CD4-positive, alpha-beta T cell treated with Interleukin-21 for 1 hour (primary cell): ENCODE measurements at regions not wholly inside any gene's neighbourhood (a gene's known extent, or its start where the extent isn't known, plus 50 kb on each side); places are given as distances from the start of the nearest gene placed in this dataset.
"Not testable (repeated sequence)": the region's sequence is repeated elsewhere in the genome, so short reads cannot be mapped to it uniquely, and the experiment has no call there.

Experiments
- DNase-seq: peaks from one replicate; pipeline ENCODE4 v3.0.0-alpha.2; 2020

GRCh38 chr13:64087624-64088023 lies 2672.0 kb upstream of the PCDH20 start:
- DNase-seq: no peak

DNA sequence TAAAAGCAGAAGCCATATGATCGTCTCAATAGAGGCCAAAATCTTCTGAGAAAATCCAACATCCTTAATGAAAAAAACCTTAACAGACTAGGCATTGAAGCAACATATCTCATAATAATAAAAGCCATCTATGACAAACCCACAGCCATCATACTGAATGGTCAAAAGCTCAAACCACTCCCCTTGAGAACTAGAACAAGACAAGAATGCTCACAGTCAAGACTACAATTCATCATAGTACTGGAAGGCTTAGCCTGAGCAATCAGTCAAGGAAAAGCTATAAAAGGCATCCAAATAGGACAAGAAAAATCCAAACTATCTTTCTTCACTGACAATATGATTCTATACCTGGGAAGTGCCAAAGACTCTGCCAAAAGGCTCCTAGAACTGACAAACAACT lies 2668.2 kb upstream of the PCDH20 start:
- no peak for DNase-seq

- no peak for DNase-seq
Observed at GRCh38 chr13:64083396-64083795, 2667.7 kb upstream of the PCDH20 start.

DNA sequence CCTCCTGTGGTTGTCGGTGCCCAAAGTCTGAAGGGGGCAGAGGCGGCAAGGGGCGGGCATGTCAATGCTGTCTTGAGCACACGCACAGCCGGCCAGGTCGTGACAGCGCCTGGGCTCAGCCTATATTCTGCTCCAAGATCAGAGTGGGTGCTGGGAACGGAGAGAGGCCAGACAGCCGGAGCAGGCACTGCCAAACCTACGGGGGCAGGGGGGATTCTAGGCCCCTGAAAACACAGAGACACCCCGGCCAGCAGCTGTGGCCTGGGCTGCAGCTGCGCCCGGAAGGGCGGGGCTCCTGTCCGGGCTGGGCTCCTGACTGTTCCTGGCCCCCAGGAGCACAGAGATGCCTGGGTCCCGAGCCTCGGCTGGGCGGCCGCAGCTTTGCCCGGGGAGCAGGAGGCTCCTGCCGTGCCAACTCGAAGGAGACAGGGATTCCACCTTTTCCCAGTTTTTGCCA lies 2662.9 kb upstream of the PCDH20 start:
- DNase-seq: no peak

DNA sequence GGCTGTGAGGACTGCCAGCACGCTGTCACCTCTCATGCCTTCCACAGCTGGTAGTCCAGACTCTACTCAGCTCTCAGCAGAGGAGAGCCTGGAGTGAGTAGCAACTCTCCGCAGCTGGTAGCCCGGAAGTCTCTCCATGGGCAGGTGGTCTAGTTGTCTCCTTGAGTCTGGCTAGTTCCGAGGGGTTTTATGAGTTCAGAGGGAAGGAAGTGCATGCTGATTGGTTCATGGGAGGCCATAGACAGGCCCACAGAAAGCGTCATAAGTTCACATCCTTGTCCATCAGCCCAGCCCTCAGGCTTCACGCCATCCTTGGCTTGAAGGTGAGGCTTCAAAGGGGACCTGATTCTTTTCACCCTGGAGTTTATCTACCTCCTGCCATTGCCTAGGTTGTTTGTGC lies 2662.4 kb upstream of the PCDH20 start:
- DNase-seq: no peak

- DNase-seq: not testable (repeated sequence)
Observed at GRCh38 chr13:64077132-64077835, 2661.6 kb upstream of the PCDH20 start.

- DNase-seq: no peak
Observed at GRCh38 chr13:64075543-64076271, 2660.1 kb upstream of the PCDH20 start.

- DNase-seq: no peak
Observed at GRCh38 chr13:64074971-64075474, 2659.4 kb upstream of the PCDH20 start.

- DNase-seq: no peak
Observed at GRCh38 chr13:64073203-64073602, 2657.6 kb upstream of the PCDH20 start.

GRCh38 chr13:64071352-64071751 lies 2655.7 kb upstream of the PCDH20 start:
- no peak for DNase-seq

DNA sequence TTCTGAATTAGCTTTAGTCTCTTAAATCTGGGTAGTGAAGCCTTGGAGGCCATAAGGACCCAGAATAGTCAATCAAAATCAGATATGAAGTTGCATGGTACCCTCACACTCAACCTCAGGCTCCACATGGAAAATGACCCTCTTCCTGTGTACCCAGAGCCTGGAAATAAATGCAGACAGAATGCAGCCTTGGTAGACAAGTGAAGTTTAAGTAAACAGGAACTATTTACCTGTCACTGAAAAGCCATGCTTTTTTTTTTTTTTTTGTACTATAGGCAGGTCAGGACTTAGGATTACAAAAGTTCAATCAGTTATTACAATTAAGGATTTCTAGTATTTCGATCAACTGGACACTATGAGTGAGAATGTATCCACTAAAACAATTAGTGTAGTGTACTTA lies 2654.2 kb upstream of the PCDH20 start:
- no peak for DNase-seq

- DNase-seq: no peak
Observed at GRCh38 chr13:64066711-64067110, 2651.1 kb upstream of the PCDH20 start.

GRCh38 chr13:64061649-64062048 lies 2646.0 kb upstream of the PCDH20 start:
- DNase-seq: no peak

DNA sequence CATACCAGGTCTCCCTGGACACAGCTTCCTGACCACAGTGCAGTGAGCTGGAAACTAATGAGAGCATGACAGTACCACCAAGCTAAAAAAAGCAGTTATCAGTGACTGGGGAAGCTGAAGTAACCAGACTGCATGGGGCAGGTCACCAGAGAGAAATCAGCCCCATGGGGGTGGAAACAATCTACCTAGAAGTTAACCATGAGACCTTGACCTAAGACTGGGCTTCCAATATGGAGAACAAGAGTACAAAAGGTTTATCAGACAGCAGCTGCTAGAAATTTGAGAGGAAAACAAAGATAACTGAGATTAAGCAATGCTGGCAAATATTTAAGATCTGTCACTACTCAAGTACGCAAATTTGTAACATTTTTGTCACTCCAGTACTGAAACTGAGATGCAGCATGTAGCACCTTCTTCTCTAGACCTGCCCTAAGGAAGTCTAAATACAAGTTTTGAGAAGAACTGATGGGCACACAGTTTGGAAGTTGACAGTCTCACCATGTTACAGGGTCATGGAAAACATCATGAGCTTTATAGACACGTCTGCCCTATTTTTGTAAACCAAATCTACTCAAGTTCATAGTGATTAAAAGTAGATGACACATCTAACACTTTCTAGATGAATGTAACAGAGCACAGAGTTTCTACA lies 2641.8 kb upstream of the PCDH20 start:
- no peak for DNase-seq

- no peak for DNase-seq
Observed at GRCh38 chr13:64054321-64054720, 2638.7 kb upstream of the PCDH20 start.

DNA sequence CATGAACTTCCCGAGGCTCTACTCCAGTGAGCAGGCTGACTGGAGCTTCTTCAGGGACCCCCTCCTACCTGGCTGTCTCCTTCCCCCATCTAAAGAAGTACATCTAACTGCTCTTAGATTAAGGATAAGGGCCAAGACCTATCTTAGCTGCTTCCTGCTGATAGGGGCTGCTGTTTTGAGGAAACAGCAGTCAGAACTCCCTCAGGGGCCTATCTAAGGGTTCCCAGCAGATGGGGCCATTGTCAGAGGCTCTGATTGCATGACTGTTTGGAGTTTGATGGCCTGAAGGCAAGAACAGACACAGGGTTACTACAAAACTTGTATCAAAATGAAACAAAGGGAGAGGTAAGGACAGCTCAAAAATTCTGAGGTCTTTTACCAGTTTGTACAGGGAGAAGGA lies 2636.9 kb upstream of the PCDH20 start:
- DNase-seq: no peak

GRCh38 chr13:64051278-64051677 lies 2635.6 kb upstream of the PCDH20 start:
- DNase-seq: no peak

DNA sequence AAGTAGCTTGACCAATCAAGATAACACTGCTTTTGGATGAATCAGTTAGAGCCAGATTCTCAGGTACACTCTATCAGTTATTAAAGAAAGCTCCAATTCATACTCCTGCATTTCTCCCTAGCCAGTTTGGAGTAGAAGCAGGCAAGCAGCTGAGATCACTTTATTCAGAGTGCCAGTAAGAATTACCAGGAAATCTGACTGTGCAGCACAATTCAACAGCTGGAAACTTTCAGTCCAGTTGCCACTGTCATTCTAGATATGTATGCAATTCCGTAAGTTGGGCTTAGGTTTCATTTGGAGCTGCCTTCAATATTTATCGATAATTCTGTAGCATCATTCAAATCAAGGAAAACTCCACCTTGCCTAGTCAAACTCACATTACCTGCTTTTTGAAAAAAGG lies 2625.6 kb upstream of the PCDH20 start:
- no peak for DNase-seq

- DNase-seq: no peak
Observed at GRCh38 chr13:64033921-64034320, 2618.3 kb upstream of the PCDH20 start.

DNA sequence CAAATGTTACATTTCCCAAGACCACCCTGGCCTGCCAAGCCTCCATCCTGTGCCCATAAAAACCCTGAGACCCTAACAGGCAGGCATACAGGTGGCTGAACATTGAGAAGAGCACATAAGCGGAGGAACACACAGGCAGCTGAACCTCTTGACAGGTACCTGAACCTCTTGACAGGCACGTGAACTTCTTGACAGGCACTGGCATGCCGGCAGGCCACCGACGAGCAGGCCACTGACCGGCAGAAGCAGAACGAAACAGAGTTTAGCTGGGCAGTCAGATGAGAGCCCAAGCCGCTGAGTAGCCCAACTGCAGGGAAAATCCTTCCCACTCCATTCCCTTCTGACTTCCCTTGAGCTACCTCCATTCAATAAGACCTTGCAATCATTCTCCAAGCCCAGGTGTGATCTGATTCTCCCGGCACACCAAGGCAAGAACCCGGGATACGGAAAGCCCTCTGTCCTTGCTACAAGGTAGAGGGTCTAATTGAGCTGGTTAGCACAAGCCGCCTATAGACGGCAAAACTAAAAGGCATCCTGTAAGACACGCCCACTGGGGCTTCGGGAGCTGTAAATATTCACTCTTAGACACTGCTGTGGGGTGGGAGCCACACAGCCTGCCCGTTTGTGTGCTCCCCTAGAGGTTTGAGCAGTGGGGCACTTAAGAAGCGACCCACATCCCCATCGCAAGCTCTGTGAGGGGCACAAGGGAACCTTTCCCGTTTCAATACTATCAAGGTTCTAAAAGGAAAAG lies 2613.9 kb upstream of the PCDH20 start:
- no peak for DNase-seq

DNA sequence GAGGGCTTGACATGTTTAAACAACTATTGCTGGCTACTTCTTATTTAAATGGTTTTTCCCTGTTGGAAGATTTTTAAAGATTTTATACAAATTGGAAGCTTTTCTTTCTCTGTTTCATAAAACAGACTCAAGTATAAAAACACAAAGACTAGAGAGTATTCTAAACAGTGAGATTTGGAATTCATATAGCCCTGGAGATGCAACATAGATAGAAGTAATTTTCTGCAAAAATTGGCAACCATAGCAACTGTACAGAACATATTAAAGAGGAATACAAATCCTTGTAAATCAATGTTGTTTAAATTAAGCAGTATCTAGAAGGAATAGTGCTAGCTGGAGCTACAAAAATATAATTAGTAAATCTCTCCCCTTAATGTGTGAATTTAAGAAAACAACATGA lies 2612.9 kb upstream of the PCDH20 start:
- DNase-seq: no peak

DNA sequence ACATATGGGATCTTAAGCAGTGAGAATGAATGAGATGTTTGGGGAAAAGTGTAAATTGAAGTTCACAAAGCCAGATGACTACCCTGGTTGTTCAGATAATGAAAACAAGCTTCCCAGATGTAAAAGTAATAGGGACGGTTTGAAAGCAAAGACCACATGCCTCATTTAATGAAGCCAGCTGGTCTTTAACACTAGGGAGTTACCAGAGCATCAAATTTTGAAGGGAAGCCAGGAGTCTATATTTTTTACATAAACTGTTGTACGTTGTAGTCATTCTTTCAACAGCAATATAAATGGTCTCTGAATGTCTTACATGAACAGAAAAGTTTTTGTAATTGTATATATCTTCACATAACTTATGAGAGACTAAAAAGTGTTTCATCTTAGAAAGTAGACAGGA lies 2604.5 kb upstream of the PCDH20 start:
- no peak for DNase-seq

- DNase-seq: no peak
Observed at GRCh38 chr13:64007339-64007738, 2591.7 kb upstream of the PCDH20 start.
